SHP77 (cell line): ENCODE measurements at regions not wholly inside any gene's neighbourhood (a gene's known extent, or its start where the extent isn't known, plus 50 kb on each side); places are given as distances from the start of the nearest gene placed in this dataset.
"Not testable (repeated sequence)": the region's sequence is repeated elsewhere in the genome, so short reads cannot be mapped to it uniquely, and the experiment has no call there.

Experiments used
- DNase-seq, 2 experiments: peaks; one replicate each; lab custom pipeline; 2025; lab: John Stamatoyannopoulos, UW

DNA sequence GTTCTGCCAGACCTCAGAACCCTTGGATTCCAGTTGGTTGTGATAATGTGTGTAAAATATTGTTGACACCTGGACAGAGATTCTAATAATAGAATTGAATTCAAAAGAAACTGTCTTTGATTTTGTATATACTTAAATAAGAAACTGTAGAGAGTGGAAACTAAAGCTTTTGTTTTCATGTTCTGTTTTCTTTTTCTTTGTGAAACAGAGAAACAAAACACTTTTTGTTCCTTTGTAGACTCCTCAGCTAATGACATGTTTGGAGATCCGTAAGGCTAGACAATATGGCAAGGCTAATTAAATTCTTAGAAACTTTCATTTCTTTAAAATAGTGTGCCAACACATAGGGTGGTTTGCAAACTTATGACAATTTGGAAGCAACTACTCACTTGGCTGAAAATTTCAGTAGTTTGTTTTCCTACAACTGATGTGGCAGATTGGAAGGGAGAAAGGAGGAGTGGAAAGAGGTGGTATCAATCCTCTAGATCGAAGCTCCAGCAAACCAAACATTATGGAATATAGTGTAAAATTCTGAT is 90.9 kb upstream of the FAT1 start:
- DNase-seq, result no peak

DNA sequence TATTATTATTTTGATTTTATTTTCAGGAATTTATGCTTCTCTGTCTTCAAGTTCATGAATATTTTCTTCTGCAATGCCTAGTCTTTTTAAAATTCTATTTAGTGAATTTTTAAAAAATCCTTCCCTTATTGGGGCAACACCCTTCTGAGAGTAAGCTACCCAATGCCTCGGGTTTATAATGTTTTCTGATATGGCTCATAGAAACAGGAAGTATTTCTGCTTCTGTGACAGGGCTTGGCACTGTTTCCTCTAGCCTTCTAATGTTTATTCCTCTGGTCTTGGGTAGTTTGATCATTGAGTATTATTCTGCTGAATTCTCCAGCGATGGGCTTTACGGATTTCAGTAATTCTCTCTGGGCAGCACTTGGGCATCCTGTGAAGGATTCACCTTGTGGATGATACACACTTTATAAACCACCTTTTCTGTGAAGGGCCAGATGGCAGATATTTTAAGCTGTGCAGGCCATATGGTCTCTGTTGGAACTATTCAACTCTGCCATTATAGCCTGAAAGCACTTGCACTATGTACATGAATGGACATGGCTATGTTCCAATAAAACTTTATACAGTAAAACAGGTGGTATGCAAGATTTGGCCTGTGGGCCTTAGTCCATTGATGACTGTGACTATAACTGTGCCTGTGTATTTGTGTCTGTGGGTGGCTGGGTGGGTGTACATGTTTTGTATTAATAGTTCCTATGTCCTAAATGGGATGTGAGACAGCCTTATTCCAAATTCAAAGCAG is 95.9 kb upstream of the FAT1 start:
- DNase-seq, result no peak

DNA sequence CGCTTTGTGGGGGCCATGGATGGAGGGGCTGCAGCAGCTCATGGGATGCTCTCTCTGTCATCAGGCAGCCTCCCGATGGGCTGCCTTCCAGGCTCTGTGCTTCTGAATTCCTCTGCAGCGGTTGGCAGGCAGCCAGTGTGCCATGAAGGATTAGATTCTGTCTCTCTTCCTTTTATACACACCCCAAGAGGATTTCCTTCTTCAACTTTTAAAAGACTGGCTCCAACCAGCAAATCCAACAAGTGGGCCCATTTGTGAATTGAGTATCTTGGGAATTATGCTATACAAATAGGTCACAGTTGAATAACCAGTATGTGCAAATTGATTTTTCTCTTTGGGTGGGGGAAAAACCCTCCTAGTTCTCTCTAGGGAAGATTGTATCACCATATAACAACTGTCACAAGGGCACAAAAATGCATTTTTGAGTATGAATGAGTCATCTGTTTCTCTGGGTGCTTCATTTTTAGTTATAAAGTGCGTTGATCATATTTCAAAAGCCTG is 96.8 kb upstream of the FAT1 start:
- DNase-seq, result peak; percentile 25 to 54

- DNase-seq, result peak in 1 of 2 experiments; percentile 25
Observed at GRCh38 chr4:186823989-186824388, 100.3 kb upstream of the FAT1 start.

DNA sequence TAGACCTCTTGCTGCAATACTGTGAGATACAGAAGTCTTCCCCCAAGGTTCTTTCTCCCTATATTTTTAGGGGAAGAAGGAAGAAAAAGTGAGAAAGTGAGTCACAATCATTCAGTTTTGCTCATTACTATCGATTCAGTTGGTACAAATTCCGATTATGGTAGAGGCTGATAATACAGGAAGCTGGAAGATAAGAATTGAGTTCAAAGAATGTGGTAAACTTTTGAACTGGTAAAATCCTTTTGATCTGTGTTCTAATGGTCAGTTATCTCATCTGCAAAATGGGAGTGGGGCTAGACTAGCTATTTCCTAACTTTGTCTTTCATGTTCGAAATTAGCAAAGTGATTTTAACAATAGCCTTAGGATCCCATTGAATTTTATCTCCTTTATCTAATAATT is 101.4 kb upstream of the FAT1 start:
- no peak for DNase-seq

DNA sequence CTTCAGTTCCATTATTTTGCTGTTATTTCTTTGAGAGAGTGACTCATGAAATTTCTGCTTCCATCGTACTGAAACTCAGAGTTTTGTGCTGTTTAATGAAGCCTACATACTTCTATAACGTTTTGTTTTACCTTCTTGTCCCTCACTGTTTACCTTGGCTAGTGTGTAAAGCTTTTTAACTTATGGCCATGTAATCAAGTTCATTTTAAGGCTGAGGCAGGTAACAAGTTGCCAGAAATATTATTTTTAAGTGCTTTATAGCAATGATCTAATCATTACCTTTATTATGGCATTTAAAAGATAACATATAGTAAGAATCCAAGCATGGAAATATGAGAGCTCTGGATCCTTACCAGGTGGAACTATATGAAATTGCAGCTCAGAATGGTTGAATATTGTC is 102.3 kb upstream of the FAT1 start:
- DNase-seq, result no peak

- DNase-seq, result peak; percentile 49 to 72
Observed at GRCh38 chr4:186826846-186827533, 103.3 kb upstream of the FAT1 start.

GRCh38 chr4:186827534-186827897 is 103.9 kb upstream of the FAT1 start:
- no peak for DNase-seq

DNA sequence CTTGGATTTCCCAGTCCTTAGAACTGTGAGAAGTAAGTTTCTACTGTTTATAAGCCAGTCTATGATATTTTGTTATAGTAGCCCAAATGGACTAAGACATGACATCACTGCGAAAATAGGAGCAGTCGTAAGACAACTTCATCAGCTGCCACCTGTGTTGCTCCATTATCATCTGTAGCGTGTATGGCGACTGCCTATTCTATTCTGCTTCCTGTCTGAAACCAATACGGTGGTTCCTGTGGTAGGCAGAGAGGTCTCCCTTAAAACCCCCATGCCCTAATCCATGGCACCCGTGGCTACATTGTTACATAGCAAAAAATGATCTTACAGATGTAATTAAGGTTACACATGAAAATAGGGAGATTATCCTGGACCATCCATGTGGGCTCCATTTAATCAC is 105.4 kb upstream of the FAT1 start:
- DNase-seq, result no peak

- peak; percentile 23 for DNase-seq
Observed at GRCh38 chr4:186829740-186830449, 106.2 kb upstream of the FAT1 start.

DNA sequence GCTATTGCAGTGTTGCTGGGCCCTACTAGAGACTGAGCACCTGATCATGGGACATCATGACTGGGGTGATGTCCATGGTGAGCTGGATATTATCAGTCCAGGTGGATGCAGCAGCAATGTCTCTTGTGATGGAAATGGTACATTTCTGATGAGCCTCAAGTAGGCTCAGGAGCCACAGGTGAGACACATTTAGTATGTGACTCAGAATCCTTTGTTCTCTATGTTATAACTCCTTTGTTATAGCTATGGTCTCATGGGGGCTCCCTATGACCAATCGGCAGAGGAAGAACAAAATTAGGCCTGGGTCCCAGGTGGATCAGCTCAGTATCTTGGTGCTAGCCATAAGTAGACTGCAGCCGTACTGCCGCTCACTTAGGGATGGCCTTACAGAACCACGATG is 107.9 kb upstream of the FAT1 start:
- DNase-seq, result no peak

DNA sequence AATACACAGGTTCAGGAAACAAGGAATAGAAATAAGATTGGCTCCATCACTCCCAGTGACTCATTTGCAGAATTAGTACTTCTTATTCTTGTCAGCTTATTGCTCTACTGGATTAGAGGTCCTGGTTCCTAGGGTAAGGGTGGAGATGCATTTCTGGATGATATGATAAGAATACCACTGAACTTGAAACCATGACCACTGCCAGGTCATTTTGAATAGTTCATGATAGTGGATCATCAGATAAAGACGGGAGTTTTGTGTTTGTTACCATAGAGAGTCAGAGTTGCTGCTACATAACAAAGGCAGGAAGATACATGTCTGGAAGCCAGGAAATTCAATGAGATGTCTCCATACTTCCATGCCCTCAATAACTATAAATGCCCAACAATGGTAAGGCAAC is 109.2 kb upstream of the FAT1 start:
- no peak for DNase-seq

GRCh38 chr4:186837463-186837862 is 113.8 kb upstream of the FAT1 start:
- DNase-seq, result not testable (repeated sequence)

DNA sequence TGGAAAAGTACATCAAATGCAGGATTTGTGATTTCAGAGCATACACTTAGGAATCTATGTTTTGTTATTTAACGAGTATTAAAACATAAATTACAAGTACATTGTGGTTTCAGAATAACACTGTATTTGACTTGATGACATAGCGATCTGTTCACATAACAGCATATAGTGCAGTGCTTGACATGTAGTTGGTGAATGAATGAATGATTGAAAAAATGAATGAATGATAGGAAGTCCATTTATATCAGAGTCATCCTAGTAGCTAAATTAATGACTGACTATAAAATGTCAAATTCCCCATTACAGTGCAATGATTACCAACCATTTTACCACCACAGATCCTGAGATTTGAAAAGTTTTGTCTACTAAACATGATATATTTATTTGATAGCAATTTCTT is 114.6 kb upstream of the FAT1 start:
- no peak for DNase-seq

DNA sequence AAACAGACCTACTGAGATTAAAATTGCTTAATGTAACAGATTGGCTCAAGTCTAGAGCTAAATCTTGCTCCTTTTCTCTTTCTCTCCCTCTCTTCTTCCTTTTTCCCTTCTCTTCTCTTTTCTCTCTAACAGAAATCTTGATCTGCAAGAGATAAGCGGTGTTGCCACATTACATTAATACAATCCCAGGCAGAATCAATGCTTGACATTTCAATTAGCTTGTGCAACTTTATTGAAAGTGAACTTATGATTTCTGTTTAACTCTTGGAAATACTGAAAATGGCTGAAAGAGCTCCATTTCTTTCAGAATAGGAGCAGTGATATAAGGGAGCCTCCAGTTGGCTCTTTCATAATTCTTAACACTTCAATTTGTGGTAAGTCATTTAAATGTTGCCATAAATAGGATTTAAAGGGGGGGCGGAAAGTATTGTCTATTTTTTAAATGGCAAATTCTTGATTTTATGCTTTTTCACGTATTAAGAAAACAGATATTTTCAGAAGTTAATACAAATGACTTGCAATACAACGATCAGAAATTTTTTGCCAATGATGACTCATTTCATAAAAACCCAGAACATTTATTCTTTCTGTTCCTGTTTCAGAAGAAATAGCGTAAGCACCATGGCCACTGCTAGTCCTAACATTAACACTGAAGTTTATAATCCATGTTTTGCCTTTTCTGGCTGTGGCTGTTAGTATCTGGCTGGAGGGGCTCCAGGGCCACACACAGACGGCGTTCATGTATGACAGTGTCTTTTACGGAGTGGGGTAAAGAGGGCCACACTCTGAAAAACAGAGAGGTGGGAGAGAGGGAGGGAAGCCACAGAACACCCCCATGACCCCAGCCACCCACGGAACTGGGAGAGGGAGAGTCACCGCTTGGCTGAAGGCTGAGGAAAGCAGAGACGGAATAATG is 115.7 kb upstream of the FAT1 start:
- DNase-seq, result no peak

DNA sequence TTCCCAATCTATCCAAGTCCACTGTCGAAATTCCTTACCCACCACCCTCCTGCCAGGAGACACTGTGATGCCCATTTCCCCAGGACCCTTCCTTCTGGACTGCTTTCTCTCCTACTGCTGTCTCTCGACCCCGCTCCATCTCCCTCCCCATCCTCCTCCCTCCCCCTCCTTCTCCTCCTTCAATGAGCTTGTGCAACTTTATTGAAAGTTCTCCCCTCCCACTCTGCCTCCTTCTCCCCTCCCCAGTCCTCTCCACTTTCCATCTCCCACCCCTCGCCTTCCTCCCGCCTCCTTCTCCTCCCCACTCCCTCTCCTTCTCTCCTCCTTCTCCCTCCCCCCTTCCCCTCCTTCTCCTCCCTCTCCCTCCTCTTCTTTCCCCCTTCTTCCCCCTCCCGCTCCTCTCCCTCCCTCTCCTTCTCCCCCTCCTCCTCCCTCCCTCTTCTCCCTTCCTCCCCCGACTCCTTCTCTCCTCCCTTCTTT is 116.6 kb upstream of the FAT1 start:
- DNase-seq, result no peak

DNA sequence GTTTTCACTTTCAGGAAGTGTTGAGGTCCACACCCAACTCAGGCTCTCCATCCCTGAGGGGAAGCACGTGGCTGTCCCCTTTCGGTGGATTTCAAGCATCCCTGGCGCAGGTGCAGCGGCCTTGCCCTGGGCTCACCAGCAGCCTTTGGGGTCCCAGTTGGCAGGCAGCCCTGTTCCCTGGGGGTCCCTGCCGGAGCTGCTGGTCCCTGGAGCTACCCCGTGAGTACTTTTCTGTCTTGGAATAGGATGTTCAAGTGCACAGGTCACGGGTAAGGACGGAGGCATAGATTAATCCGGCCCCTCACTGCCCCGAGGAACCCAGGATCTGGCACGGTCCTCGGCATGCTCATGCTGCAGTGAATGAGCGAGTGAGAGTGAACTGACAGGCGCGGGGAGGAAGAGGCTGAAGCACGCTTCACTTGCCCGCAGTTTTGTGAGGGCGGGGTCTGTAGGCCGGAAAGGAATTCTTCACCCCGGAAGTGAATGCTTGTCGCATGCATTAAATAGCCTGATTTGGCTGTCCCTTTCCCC is 117.2 kb upstream of the FAT1 start:
- DNase-seq, result no peak

DNA sequence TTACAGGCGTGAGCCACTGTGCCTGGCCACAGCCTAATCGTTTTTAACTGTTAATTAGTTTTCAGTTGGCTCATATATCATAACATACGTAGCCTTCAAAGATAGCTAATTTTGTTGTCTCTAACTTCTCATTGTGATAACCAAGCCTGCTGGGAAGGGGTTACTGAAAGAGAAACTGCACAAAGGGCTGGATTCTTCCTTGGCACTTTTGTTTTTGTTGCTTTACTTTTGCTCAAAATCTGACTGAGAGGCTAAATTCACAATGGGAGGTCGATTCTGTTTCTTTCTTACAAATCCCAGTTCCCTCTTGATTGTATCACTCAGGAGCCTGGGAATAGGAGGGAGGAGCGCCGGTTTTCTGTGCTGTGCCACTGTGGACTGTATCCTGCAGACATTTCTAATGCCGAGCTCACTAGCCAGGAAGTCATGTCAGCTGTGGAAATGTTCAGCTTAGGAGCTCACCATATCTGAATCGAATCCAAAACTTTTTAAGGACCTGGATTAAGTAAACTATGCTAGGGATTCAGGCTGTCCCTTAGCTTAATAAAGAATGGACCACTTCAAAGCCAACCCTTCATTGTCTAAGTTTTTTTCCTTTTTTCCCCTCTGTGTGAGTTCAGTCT is 120.5 kb upstream of the FAT1 start:
- peak in 1 of 2 experiments; percentile 34 for DNase-seq

DNA sequence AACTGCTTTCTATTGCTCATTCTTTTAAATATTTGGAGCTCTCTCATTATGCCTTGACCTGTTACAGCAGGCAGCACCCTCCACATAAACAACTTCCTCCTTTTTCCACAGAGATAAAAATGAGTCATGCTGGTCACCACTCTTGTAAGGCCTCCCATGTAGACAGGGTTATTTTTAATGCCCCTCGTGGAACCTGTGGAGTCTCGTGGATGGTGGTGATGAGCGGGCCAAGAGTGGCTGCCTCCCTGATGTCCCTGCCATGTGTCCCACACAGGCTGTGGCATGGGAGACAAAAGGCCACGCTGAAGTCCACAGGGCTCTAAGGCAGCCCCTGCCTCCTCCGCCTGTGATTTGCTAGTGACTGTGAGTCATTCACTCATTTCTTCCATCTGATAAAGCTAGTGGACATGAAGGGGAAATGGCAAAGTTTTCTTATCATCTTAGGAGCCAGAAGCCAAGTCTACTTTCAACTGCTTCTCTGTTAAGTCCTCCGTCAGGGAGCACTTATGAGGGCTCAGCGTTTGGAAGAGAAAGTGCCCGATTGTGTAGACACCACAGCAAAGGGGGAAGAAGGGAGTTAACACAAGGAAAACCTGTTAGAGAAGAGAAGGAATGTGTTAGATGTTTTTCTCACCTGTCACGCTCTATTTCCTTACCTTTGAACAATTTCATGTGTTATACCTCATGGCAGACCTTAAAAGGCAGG is 121.6 kb upstream of the FAT1 start:
- no peak for DNase-seq

- no peak for DNase-seq
Observed at GRCh38 chr4:186846426-186846825, 122.8 kb upstream of the FAT1 start.
